Mammary epithelial cell (primary cell): ENCODE measurements at regions not wholly inside any gene's neighbourhood (a gene's known extent, or its start where the extent isn't known, plus 50 kb on each side); places are given as distances from the start of the nearest gene placed in this dataset.
"Not testable (repeated sequence)": the region's sequence is repeated elsewhere in the genome, so short reads cannot be mapped to it uniquely, and the experiment has no call there.

Experiments
- EZH2 ChIP-seq: IDR thresholded peaks from 2 replicates; pipeline ENCODE4 v1.6.1; 2012; ENCODE audit warnings: low read length, inconsistent platforms, borderline replicate concordance
- TF ChIP-seq, protein P1 (sequence below), 2 donors: IDR thresholded peaks in 1 of 2; conservative IDR thresholded peaks in 1 of 2; 2 replicates each; pipeline ENCODE4 v1.5.1; 2011 to 2012; ENCODE audit warnings: inconsistent platforms in 2 of 2, low read length in 2 of 2, mild to moderate bottlenecking in 2 of 2, control low read depth in 1 of 2, low read depth in 1 of 2; ENCODE audit not compliant: insufficient read depth in 1 of 2; ENCODE audit errors: extremely low read depth in 1 of 2

DNA sequence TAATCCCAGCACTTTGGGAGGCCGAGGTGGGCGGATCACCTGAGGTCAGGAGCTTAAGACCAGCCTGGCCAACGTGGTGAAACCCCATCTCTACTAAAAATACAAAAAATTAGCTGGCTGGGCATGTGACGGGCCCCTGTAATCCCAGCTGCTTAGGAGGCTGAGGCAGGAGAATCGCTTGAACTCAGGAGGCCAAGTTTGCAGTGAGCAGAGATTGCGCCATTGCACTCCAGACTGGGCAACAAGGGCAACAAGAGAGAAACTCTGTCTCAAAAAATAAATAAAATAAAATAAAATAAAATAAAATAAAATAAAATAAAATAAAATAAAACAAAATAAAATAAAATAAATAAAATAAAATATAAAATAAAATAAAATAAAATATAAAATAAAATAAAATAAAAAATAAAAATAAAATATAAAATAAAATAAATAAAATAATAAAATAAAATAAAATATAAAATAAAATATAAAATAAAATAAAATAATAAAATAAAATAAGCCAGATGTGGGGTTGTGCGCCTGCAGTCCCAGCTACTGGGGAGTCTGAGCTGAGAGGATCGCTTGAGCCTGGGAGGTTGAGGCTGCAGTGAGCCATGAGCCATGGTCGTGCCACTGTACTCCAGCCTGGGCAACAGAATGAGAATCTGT, 49.8 kb upstream of the ITGB1 start:
- TF ChIP-seq EZH2: not testable (repeated sequence)
- TF ChIP-seq, protein P1, sequence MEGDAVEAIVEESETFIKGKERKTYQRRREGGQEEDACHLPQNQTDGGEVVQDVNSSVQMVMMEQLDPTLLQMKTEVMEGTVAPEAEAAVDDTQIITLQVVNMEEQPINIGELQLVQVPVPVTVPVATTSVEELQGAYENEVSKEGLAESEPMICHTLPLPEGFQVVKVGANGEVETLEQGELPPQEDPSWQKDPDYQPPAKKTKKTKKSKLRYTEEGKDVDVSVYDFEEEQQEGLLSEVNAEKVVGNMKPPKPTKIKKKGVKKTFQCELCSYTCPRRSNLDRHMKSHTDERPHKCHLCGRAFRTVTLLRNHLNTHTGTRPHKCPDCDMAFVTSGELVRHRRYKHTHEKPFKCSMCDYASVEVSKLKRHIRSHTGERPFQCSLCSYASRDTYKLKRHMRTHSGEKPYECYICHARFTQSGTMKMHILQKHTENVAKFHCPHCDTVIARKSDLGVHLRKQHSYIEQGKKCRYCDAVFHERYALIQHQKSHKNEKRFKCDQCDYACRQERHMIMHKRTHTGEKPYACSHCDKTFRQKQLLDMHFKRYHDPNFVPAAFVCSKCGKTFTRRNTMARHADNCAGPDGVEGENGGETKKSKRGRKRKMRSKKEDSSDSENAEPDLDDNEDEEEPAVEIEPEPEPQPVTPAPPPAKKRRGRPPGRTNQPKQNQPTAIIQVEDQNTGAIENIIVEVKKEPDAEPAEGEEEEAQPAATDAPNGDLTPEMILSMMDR (conservative IDR thresholded peaks at IDR 0.05 in 1 of 2, IDR thresholded peaks at IDR 0.05 in 1 of 2; ENCODE audit: extremely low read depth in 1 of 2, insufficient read depth in 1 of 2, low read depth in 1 of 2, low read length in 2 of 2): not testable (repeated sequence)
